ENCODE measurements at regions not wholly inside any gene's neighbourhood (a gene's known extent, or its start where the extent isn't known, plus 50 kb on each side); places are given as distances from the start of the nearest gene placed in this dataset.

DNA sequence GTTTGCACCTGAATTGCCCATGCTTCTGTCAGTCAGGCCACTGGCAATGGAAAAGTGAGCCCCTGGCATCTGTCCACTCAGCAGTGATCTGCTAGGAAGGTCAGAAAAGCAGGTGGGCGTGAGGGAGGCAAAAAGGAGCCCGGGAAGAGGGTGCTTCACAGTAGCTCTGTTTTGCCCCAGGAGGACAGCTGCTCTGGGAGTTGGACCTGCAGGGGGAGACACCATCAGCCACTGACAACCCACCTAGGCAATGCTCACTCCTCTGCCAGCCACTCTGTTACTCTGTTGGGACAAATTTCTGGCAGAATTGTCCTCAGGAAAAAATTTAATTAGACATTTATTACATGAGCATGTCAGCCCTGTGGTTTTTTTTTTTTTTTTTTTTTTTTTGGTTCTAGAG is 146.4 kb downstream of the LRIG2 start:
- TF ChIP-seq YY1 (IDR thresholded peaks at IDR 0.05; ENCODE audit: low read depth) = no peak
- TF ChIP-seq USF1 (IDR thresholded peaks at IDR 0.05) = no peak
- TF ChIP-seq EP300 (IDR thresholded peaks at IDR 0.05; ENCODE audit: borderline replicate concordance) = no peak
- TF ChIP-seq ZBTB7A (IDR thresholded peaks at IDR 0.05; ENCODE audit: low read depth) = no peak
- TF ChIP-seq TEAD4 (IDR thresholded peaks at IDR 0.05) = no peak
- TF ChIP-seq TCF12 (IDR thresholded peaks at IDR 0.05; ENCODE audit: low read depth) = no peak
- no peak for TF ChIP-seq FOXM1 (IDR thresholded peaks at IDR 0.05; ENCODE audit: borderline replicate concordance, low read depth)
- no peak for TF ChIP-seq CEBPB (IDR thresholded peaks at IDR 0.05)
- TF ChIP-seq, protein P1, sequence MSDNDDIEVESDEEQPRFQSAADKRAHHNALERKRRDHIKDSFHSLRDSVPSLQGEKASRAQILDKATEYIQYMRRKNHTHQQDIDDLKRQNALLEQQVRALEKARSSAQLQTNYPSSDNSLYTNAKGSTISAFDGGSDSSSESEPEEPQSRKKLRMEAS (IDR thresholded peaks at IDR 0.05) = no peak
- no peak for TF ChIP-seq TAF1 (IDR thresholded peaks at IDR 0.05; ENCODE audit: low read depth)

Measured in Ishikawa (cell line).